Muscle layer of colon (tissue), 2 donors: ENCODE measurements at regions not wholly inside any gene's neighbourhood (a gene's known extent, or its start where the extent isn't known, plus 50 kb on each side); places are given as distances from the start of the nearest gene placed in this dataset.
"Not testable (repeated sequence)": the region's sequence is repeated elsewhere in the genome, so short reads cannot be mapped to it uniquely, and the experiment has no call there.

ENCODE experiments used
- H3K27ac ChIP-seq: one replicate; pipeline ENCODE4 v1.7.0; 2013; ENCODE audit warnings: low read depth, mild to moderate bottlenecking, low read length, moderate library complexity
- H3K27me3 ChIP-seq, 2 donors: one replicate each; pipeline ENCODE4 v1.7.0; 2013; ENCODE audit warnings: low read length in 2 of 2, mild to moderate bottlenecking in 2 of 2; ENCODE audit not compliant: insufficient read depth in 2 of 2, control insufficient read depth in 1 of 2
- H3K36me3 ChIP-seq: one replicate; pipeline ENCODE4 v1.7.0; 2013; ENCODE audit warnings: mild to moderate bottlenecking, low read length; ENCODE audit not compliant: insufficient read depth
- H3K4me1 ChIP-seq: one replicate; pipeline ENCODE4 v1.7.0; 2013; ENCODE audit warnings: mild to moderate bottlenecking, low read length; ENCODE audit not compliant: insufficient read depth
- H3K4me3 ChIP-seq, 2 donors: one replicate each; pipeline ENCODE4 v1.7.0; 2013; ENCODE audit warnings: low read length in 2 of 2, low read depth in 1 of 2, mild to moderate bottlenecking in 1 of 2, moderate library complexity in 1 of 2
- H3K9ac ChIP-seq: one replicate; pipeline ENCODE4 v1.7.0; 2013; ENCODE audit warnings: low read length
- H3K9me3 ChIP-seq: one replicate; pipeline ENCODE4 v1.7.0; 2013; ENCODE audit warnings: mild to moderate bottlenecking, low read length
- donor health status: abdominal sarcoma.
- donor health status: Adenocarcinoma of cecum.

DNA sequence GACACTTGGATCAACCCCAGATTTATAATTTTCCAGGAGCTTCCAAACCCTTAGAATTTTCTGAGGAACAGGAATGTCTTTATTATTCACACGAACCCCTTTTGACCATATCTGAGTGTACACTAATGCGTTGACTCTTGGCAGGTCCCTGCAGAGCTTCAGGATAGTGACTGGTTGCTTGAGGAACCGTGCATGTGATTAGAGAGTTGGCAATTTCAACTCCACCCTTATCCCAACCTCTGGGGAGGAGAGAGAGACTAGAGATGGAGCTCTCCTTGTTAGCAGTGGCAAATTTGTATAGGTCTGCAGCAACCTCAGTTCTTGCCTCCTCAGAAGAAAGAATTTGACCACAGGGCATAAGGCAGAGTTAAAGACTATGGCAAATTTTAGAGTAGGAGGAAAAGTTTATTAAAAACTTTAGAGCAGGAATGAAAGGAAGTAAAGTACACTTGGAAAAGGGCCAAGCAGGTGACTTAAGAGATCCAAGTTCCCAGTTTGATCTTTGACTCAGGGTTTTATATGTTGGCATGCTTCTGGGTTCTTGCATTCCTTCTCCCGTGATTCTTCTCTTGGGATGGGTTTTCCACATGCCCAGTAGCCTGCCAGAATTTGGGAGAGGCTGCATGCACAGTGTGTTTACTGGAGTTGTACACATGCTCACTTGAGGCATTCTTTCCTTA lies 93.8 kb upstream of the ETV3 start:
- Histone ChIP-seq H3K9ac (no peak overlapping the region), H3K36me3 (no peaks in the 10 kb centered on the region)

DNA sequence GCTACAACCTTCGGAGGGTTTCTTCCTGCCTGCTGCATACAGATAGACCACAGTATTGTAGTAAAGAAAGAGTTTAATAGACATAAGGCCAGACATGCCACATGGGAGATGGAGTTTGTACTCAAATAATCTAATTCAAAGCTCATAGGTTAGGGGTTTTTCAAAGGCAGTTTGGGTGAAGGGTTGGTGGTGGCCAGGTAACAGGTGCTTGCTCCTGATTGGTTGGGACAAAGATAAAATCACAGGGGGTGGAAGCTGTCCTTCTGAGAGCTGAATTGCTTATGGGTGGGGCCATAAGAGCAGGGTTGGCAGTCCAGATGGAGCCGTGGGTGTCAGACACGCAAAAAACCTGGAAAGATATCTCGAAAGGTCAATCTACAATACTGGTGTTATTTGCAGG lies 92.3 kb upstream of the ETV3 start:
- Histone ChIP-seq H3K27ac (no peak overlapping the region), H3K9me3 (no peaks in the 10 kb centered on the region)

More for the DNA sequence above, 93.8 kb upstream of the ETV3 start:
- Histone ChIP-seq H3K27me3 (no peaks in the 10 kb centered on the region), H3K4me3 (no peak overlapping the region), H3K9me3 (no peaks in the 10 kb centered on the region), H3K4me1 (no peaks in the 10 kb centered on the region), H3K27ac (no peak overlapping the region)

DNA sequence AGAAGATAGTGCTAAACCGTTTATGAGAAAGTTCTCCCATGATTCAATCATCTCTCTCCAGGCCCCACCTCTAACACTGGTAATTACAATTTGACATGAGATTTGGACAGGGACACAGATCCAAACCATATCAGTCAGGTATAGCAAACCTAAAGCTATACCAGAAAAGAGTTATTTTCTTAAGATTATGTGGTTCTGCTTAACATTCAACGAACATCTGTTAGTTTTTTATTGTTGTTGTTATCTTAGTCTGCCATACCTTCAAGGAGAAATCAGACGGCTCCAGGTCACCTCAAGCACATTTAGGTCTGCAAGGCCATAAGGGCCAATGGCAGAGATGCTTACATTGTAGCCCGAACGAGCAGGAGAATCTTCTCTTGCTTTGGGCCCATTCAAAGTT lies 89.5 kb upstream of the ETV3 start:
- Histone ChIP-seq H3K9me3 (no peaks in the 10 kb centered on the region), H3K27me3 (no peaks in the 10 kb centered on the region), H3K27ac (no peak overlapping the region), H3K9ac (no peak overlapping the region), H3K4me3 (no peak overlapping the region), H3K4me1 (no peaks in the 10 kb centered on the region), H3K36me3 (no peaks in the 10 kb centered on the region)

More for the DNA sequence above, 92.3 kb upstream of the ETV3 start:
- H3K36me3 ChIP-seq, result no peaks in the 10 kb centered on the region
- no peak overlapping the region for H3K9ac ChIP-seq
- no peaks in the 10 kb centered on the region for H3K4me1 ChIP-seq
- no peak overlapping the region for H3K4me3 ChIP-seq
- no peaks in the 10 kb centered on the region for H3K27me3 ChIP-seq

DNA sequence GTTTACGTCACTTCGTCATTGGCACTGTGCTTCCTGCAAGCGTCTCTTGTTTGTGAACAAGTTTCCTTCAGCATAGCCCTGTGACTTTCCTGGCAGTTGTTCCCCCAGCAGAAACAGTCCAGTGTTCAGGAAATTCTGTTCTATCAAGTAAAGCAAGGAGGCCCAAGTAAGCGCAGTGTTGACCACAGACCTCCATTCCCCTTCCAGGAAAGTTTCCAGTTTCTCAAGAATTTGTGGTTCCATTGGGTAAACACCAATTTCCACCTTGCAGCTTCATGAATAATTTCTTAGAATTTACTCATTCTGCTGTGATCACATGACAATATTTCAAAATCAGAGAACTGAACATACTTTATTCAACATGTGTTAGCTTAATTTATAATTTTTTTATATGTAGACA lies 88.5 kb upstream of the ETV3 start:
- Histone ChIP-seq H3K4me1 (no peaks in the 10 kb centered on the region), H3K36me3 (no peaks in the 10 kb centered on the region), H3K4me3 (no peak overlapping the region), H3K27ac (no peak overlapping the region), H3K9ac (no peak overlapping the region), H3K9me3 (no peaks in the 10 kb centered on the region), H3K27me3 (no peaks in the 10 kb centered on the region)

DNA sequence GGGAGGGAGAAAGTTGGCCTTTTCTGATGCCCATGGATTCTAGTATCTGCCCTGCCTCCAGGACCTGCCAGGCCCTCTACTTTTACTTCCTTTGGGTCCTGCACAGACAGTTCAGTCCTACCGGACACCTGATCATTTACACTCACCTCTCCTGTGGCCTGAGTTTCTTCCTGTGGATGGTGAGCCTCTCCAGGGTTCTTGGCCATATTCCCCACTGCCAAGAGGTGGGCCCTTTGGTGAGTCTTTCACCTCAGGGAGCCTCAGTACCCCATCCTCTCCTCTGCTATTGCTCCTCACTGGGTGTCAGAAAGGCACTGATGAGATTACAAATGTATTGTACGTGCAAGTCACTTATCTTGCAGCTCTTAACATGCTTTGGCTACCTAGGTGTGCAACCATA lies 81.4 kb upstream of the ETV3 start:
- Histone ChIP-seq H3K4me3 (no peak overlapping the region), H3K27ac (no peak overlapping the region), H3K27me3 (no peaks in the 10 kb centered on the region), H3K9ac (no peak overlapping the region), H3K4me1 (no peaks in the 10 kb centered on the region), H3K36me3 (no peaks in the 10 kb centered on the region), H3K9me3 (no peaks in the 10 kb centered on the region)

DNA sequence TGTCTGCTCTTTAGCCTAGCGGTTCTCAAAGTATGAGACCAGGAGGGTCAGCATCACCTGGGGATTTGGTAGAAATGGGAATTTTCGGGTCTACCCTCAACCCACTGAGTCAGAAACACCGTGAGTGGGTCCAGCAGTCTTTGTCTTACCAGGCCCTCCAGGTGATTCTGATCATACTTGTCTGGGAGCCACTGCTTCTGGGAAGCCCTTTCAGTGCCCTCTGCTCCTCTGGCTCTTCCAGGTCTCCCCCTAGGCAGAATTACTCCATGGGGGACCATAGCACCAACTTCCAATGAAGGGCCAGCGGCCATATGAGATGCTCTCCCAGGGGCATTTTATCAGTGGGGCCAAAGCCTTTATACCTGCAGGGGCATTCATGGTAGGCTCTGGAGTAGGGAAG lies 81.0 kb upstream of the ETV3 start:
- Histone ChIP-seq H3K27me3 (no peaks in the 10 kb centered on the region), H3K36me3 (no peaks in the 10 kb centered on the region), H3K27ac (no peak overlapping the region), H3K9me3 (no peaks in the 10 kb centered on the region), H3K9ac (no peak overlapping the region), H3K4me1 (no peaks in the 10 kb centered on the region), H3K4me3 (no peak overlapping the region)

DNA sequence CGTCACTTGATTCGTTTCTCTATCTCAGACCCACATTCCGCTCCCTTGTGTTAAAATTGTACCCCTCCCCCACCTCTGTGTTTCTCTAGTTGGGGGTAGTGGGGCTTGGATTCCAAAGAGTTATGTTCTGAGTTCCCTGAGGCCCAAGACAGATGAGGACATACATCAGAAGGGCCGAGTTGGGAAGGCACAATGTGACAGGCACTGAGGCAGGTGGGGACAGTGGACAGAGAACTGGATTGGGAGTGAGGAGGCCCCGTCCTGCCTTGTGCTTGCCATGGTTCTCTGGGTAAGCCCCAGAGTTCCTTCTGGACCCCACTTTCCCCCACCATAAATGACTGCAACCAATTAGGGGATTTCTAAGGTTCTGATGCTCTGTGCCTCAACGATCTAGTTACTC lies 80.5 kb upstream of the ETV3 start:
- H3K27me3 ChIP-seq, result no peaks in the 10 kb centered on the region
- no peaks in the 10 kb centered on the region for H3K36me3 ChIP-seq
- no peaks in the 10 kb centered on the region for H3K4me1 ChIP-seq
- H3K9me3 ChIP-seq, result no peaks in the 10 kb centered on the region
- H3K9ac ChIP-seq, result no peak overlapping the region
- no peak overlapping the region for H3K4me3 ChIP-seq
- no peak overlapping the region for H3K27ac ChIP-seq

DNA sequence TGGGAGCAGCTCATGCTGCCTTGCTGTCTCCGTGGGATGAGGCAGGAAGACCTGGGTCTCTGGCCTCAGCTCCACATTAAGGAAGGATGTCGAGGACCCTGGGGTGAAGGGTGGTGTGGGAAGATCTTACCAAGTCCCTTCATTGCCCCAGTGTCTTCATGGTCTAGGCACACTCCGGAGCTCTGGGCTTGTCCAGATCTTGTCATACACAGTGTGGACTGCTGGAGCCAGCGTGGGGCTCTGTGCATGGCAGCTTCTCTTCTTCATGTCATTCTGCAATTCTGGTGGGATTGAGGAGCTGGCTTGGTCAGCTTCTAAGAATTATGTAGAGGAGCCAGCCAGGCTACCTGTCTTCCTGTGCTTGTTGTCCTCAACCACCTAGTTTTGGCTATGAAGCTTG lies 79.3 kb upstream of the ETV3 start:
- Histone ChIP-seq H3K9ac (no peak overlapping the region), H3K36me3 (no peaks in the 10 kb centered on the region), H3K4me1 (no peaks in the 10 kb centered on the region), H3K27me3 (no peaks in the 10 kb centered on the region), H3K4me3 (no peak overlapping the region), H3K27ac (no peak overlapping the region), H3K9me3 (no peaks in the 10 kb centered on the region)

DNA sequence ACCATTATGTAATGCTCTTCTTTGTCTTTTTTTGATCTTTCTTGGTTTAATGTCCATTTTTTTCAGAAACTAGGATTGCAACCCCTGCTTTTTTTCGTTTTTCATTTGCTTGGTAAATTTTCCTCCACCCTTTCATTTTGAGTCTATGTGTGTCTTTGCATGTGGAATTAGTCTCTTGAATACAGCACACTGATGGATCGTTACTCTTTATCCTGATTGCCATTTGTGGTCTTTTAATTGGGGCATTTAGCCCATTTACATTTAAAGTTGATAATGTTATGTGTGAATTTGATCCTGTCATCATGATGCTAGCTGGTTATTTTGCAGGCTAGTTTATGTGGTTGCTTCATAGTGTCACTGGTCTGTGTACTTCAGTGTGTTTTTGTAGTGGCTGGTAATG lies 75.6 kb upstream of the ETV3 start:
- no peaks in the 10 kb centered on the region for H3K9me3 ChIP-seq
- no peaks in the 10 kb centered on the region for H3K36me3 ChIP-seq
- no peaks in the 10 kb centered on the region for H3K4me1 ChIP-seq
- no peak overlapping the region for H3K4me3 ChIP-seq
- no peak overlapping the region for H3K9ac ChIP-seq
- no peak overlapping the region for H3K27ac ChIP-seq
- no peaks in the 10 kb centered on the region for H3K27me3 ChIP-seq

DNA sequence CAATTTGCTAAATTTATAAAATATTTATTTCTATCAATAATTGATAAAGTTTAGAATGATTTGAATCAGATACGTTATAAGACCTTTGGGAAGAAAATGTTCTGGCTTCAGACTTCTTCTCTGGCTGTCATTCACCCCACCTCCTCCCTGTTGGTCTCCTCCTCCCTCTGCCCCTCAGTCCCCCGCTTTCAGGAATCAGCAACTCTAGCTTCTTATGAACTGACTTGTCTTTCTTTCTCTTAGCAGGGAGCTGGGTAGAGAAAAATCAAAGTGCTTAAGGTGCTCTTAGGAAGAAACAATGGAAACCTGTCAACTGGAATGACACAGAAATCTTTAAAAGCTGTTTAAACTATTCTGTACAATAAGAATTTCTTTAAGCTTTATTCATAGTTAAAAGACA lies 71.3 kb upstream of the ETV3 start:
- no peaks in the 10 kb centered on the region for H3K27me3 ChIP-seq

DNA sequence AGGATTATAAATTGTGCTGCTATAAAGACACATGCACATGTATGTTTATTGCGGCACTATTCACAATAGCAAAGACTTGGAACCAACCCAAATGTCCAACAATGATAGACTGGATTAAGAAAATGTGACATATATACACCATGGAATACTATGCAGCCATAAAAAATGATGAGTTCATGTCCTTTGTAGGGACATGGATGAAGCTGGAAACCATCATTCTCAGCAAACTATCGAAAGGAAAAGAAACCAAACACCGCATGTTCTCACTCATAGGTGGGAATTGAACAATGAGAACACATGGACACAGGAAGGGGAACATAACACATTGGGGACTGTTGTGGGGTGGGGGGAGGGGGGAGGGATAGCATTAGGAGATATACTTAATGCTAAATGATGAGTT lies 67.8 kb upstream of the ETV3 start:
- H3K9ac ChIP-seq, H3K9me3 ChIP-seq, H3K4me1 ChIP-seq, H3K4me3 ChIP-seq, H3K27ac ChIP-seq, H3K36me3 ChIP-seq, H3K27me3 ChIP-seq: not testable (repeated sequence)

More for the DNA sequence above, 71.3 kb upstream of the ETV3 start:
- no peak overlapping the region for H3K4me3 ChIP-seq
- no peaks in the 10 kb centered on the region for H3K4me1 ChIP-seq
- H3K27ac ChIP-seq, result no peak overlapping the region
- no peak overlapping the region for H3K9ac ChIP-seq
- no peaks in the 10 kb centered on the region for H3K9me3 ChIP-seq
- H3K36me3 ChIP-seq, result no peaks in the 10 kb centered on the region

DNA sequence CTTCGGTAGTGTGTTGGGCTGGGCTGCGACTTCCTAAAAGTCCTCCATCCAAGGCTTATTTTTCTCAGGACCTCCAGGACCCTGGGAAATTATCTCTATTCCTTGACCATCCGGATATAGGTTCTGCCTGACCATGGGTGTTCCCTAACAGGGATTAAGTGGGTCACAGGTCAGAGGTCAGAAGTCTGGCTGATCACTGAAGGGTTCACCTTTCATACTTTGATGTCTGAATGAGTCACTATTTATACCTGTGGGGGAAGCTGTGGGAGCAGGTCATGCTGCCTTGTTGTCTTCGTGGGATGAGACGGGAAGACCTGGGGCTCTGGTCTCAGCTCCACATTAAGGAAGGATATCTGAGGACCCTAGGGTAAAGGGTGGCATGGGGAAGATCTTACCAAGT lies 65.0 kb upstream of the ETV3 start:
- no peaks in the 10 kb centered on the region for H3K4me1 ChIP-seq
- H3K4me3 ChIP-seq, result no peak overlapping the region
- H3K9me3 ChIP-seq, result no peaks in the 10 kb centered on the region
- no peaks in the 10 kb centered on the region for H3K36me3 ChIP-seq
- no peaks in the 10 kb centered on the region for H3K27me3 ChIP-seq
- H3K9ac ChIP-seq, result no peak overlapping the region
- H3K27ac ChIP-seq, result no peak overlapping the region
